ENCODE measurements at regions not wholly inside any gene's neighbourhood (a gene's known extent, or its start where the extent isn't known, plus 50 kb on each side); places are given as distances from the start of the nearest gene placed in this dataset.

GRCh38 chr9:108413809-108414208 is 442.0 kb downstream of the ACTL7B start:
- no peak for TF ChIP-seq EZH2 (IDR thresholded peaks at IDR 0.05; ENCODE audit: low read depth, unreplicated experiment)
- no peak for TF ChIP-seq POLR2AphosphoS5 (IDR thresholded peaks at IDR 0.05; ENCODE audit: low read depth)
- no peak for TF ChIP-seq CTCF (conservative IDR thresholded peaks at IDR 0.05; ENCODE audit: low read depth in 2 of 2)
- TF ChIP-seq CREB1 (CRISPR knock-in tag; IDR thresholded peaks at IDR 0.05; ENCODE audit: low read depth), result no peak
- no peak for TF ChIP-seq ZNF462 (CRISPR knock-in tag; IDR thresholded peaks at IDR 0.05)

Data from GM23338 (cell line).